ENCODE measurements at regions not wholly inside any gene's neighbourhood (a gene's known extent, or its start where the extent isn't known, plus 50 kb on each side); places are given as distances from the start of the nearest gene placed in this dataset.

DNA sequence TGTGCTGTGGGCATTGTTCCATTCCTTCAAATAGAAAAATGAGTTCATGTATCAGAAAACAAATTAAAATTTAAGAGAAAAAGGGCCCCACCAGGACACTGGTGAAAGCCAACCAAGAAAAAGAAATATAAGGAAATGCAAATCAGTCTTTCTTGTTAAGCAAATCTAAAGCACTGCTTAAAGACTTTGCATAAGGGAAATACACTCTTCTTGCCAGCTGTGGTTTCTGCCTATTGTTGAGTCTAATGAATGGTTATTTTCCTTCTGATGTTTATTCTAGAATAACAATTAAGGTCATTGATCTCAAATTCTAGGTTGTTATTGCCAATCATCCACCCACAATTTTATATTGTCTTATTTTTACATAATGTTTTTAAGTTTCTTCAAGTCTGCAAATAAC is 158.6 kb upstream of the SNX7 start:
- no peak for ATAC-seq
- Mint-ChIP-seq H3K27me3 (no peaks in the 10 kb centered on the region), H3K27ac (no peak overlapping the region), H3K36me3 (no peaks in the 10 kb centered on the region), H3K4me3 (no peak overlapping the region), H3K4me1 (no peaks in the 10 kb centered on the region), H3K9me3 (ENCODE audit: low read depth) (peaks cover 7% of the 10 kb centered on the region)
- DNase-seq: no peak
- CTCF ChIA-PET: no interaction called here

DNA sequence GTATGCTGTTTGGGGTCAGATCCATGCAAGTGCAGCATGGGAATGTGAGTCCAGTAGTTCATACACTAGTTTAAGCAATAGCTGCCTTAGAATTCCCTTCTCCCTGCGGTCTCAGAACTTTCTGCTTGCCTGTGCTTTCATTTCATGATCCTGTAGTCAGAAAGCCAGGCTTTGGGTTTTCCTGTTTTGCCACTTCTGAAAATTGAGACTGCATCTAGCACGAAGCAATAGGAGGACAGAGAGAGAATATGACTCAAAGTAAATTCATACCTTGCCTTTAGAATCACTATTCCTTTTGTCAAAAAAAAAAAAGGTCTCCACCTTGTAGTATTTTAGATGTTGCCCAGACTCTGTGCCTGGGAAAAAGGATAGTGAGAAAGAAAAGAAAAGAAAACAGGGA is 161.2 kb upstream of the SNX7 start:
- Mint-ChIP-seq H3K27ac (no peak overlapping the region), H3K4me3 (no peak overlapping the region), H3K36me3 (no peaks in the 10 kb centered on the region), H3K9me3 (ENCODE audit: low read depth) (peaks cover 3% of the 10 kb centered on the region), H3K27me3 (no peaks in the 10 kb centered on the region), H3K4me1 (no peaks in the 10 kb centered on the region)
- CTCF ChIA-PET: no interaction called here
- DNase-seq (no peak), ATAC-seq (no peak)

DNA sequence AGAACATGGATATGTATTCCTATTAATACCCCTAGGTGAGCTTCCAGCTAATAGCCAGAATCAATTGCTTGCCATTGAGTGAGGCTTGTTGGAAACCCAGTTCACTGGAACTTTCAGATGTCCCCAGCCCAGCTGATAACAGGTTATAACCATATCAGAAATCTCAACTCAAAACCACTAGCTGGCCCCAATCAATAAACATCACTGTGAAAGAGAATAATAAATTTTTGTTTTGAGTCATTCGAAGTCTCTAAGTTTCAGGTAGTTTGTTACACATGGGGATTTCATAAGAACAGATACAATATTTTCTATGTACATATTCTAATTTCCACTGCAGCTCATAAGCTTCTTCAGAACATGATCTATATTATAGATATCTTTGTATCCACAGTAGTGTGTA is 162.9 kb upstream of the SNX7 start:
- Mint-ChIP-seq H3K27ac (no peak overlapping the region), H3K36me3 (no peaks in the 10 kb centered on the region), H3K4me1 (no peaks in the 10 kb centered on the region), H3K9me3 (ENCODE audit: low read depth) (peaks cover 3% of the 10 kb centered on the region), H3K4me3 (no peak overlapping the region), H3K27me3 (no peaks in the 10 kb centered on the region)
- DNase-seq (no peak), ATAC-seq (no peak)
- CTCF ChIA-PET: no interaction called here

DNA sequence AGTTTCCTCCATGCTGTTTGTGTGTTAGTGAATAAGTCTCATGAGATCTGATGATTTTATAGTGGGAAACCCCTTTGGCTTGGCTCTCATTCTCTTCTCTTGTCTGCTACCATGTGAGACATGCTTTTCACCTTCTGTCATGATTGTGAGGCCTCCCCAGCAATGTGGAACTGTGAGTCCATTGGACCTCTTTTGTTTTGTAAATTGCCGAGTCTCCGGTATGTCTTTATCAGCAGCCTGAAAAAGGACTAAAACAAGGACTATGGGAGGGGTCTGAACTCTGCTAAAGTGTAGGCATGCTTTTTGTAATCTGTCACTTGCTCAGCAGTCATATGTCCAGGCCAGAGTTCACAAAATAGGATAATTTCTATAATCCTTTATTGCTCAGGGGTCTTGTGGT is 164.0 kb upstream of the SNX7 start:
- ATAC-seq (no peak), DNase-seq (no peak)
- Mint-ChIP-seq H3K9me3 (ENCODE audit: low read depth) (peaks cover 3% of the 10 kb centered on the region), H3K36me3 (no peaks in the 10 kb centered on the region), H3K4me1 (no peaks in the 10 kb centered on the region), H3K27ac (no peak overlapping the region), H3K27me3 (no peaks in the 10 kb centered on the region), H3K4me3 (no peak overlapping the region)
- CTCF ChIA-PET: no interaction called here

DNA sequence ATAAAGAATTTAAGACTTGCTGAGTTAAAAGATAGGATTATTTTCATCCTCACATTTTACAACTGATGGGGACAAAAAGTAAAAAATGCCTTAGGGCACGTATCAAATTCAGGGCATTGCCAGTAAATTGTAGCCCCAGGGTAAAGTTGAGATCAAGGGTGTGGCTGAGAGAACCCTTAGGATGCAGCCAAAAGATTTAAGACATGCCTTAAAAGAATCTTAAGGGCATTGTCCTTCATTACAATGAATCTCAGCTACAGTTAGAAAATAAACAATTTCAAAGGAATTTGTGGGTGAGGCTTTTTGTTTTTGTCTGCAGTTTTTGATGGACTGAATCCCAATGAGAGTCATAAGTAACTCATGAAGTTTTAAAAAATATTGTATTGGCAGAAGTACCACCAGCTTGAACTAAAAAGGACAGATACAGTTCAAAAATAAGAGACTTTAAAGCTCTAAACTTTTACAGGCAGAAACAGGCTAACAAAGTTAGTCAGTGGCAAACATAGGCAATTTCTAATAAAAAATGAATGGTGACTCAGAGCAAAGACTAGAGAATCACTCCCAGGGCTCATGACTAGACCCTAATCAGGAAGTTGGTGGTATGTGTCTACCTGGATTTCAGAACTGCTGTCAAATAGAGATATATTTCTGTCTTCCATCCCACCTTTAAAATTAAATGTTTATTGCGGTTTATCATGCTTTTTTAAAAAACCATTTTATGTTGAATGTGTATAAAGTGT is 165.1 kb upstream of the SNX7 start:
- ATAC-seq (no peak), DNase-seq (no peak)
- CTCF ChIA-PET: no interaction called here
- H3K9me3 Mint-ChIP-seq (ENCODE audit: low read depth): peaks cover 3% of the 10 kb centered on the region
- H3K27me3 Mint-ChIP-seq: no peaks in the 10 kb centered on the region
- H3K36me3 Mint-ChIP-seq: no peaks in the 10 kb centered on the region
- H3K27ac Mint-ChIP-seq: no peak overlapping the region
- H3K4me1 Mint-ChIP-seq: no peaks in the 10 kb centered on the region
- no peak overlapping the region for H3K4me3 Mint-ChIP-seq

DNA sequence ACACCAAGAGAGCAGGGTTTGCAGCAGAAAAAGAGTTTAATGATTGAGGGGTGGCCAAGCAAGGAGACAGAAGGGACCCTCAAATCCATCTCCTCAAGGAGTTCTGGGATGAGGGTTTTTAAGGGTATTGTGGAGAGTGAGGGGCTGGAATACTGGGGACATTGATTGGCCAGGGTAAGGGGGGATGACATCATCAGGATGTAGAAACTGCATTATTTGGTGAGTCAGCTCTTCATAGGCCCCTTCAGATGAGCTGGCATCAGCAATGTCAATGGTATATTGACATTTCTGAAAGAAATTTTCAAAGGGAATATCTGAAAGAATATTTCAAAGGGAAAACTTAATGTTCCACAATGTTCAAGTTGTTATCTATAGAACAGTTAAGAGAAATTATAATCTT is 168.1 kb upstream of the SNX7 start:
- Mint-ChIP-seq H3K4me3 (no peak overlapping the region), H3K36me3 (no peaks in the 10 kb centered on the region), H3K9me3 (ENCODE audit: low read depth) (no peaks in the 10 kb centered on the region), H3K27ac (no peak overlapping the region), H3K27me3 (peaks cover 3% of the 10 kb centered on the region), H3K4me1 (no peaks in the 10 kb centered on the region)
- DNase-seq: no peak
- no peak for ATAC-seq
- CTCF ChIA-PET: no interaction called here

DNA sequence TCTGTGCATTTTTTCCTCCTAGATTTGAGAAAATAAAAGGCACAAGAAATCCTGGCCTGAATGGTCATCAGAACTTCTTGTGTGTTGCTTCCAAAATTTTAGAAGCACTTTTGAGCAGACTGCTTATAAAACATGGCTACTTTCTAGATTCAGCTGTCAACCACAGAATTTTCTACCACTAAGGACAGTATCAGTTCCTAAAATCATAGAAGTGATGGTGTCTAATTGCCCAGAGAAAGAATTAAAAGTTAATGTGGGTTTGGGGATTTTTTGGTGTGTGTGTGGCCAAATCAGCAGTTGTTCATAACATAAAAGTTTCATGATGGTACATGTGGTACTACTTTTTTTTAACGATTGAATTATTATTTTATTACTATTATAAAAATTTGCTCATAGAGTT is 171.4 kb upstream of the SNX7 start:
- CTCF ChIA-PET: no interaction called here
- Mint-ChIP-seq H3K4me3 (no peak overlapping the region), H3K4me1 (no peaks in the 10 kb centered on the region), H3K27me3 (peaks cover 5% of the 10 kb centered on the region), H3K27ac (no peak overlapping the region), H3K9me3 (ENCODE audit: low read depth) (no peaks in the 10 kb centered on the region), H3K36me3 (no peaks in the 10 kb centered on the region)
- no peak for DNase-seq
- ATAC-seq: no peak

DNA sequence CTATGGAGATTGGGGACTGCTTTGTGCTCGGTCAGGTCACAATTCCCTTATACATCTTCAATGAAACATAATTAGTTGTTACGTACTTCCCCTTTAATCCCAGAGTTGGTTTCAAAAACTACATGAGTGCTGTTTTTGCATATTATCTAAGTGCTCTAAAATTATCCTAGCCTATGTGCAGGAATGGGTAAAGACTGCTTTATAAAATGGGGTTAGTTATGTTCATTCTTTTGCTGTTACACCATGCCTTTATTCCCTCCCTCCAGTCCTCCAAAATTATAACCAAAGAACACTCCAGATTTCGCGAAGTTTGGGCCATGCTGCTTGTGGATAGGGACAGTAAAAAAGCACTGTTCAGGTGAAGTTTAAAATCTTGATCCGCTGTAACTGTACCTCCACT is 173.9 kb upstream of the SNX7 start:
- Mint-ChIP-seq H3K27ac (no peak overlapping the region), H3K4me1 (no peaks in the 10 kb centered on the region), H3K4me3 (no peak overlapping the region), H3K36me3 (no peaks in the 10 kb centered on the region), H3K27me3 (peaks cover 7% of the 10 kb centered on the region), H3K9me3 (ENCODE audit: low read depth) (no peaks in the 10 kb centered on the region)
- CTCF ChIA-PET: no interaction called here
- DNase-seq (no peak), ATAC-seq (no peak)

DNA sequence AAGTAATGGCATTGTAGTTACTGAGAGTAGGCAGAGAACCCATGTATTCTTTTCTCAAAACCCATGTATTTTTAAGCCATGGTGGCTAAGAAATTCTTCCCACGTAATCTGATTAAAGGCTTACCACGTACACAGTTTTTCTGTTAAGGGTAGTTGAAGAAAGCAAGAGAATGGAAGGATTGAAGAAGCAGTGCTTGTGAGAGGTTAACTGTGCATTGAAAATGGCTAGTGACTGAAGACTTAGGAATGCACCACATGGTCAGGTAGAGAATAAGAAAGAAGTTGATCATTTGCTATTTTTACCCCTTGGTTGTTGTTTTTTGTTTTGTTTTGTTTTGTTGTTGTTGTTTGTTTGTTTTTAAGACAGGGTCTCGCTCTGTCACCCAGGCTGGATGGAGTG is 178.9 kb upstream of the SNX7 start:
- H3K27me3 Mint-ChIP-seq: peaks cover 12% of the 10 kb centered on the region
- no peaks in the 10 kb centered on the region for H3K36me3 Mint-ChIP-seq
- no peaks in the 10 kb centered on the region for H3K4me1 Mint-ChIP-seq
- CTCF ChIA-PET: no interaction called here
- no peak overlapping the region for H3K4me3 Mint-ChIP-seq
- H3K27ac Mint-ChIP-seq: no peak overlapping the region
- H3K9me3 Mint-ChIP-seq (ENCODE audit: low read depth): no peaks in the 10 kb centered on the region
- no peak for ATAC-seq
- no peak for DNase-seq

DNA sequence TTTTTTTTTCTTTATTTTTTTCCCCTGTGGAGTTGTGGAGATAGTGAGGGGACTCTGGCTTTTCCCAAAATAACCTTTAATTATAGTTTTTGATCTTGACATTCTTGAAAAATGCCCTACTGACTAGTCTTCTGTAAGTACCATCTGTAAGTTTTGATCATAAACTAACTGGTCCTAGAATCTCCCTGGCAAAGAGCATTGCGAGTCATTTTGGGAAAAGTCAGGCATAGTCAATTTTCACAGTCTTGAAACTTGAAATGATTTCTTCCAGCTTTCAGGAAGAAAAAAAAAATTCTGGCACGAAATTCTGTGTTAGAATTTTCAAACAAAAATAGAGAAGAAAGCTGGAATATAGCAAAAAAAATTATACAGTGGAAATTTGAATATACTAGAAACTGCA is 181.2 kb upstream of the SNX7 start:
- H3K4me3 Mint-ChIP-seq: no peak overlapping the region
- no peaks in the 10 kb centered on the region for H3K36me3 Mint-ChIP-seq
- CTCF ChIA-PET: no interaction called here
- peaks cover 11% of the 10 kb centered on the region for H3K27me3 Mint-ChIP-seq
- H3K9me3 Mint-ChIP-seq (ENCODE audit: low read depth): no peaks in the 10 kb centered on the region
- DNase-seq (no peak), ATAC-seq (no peak)
- H3K27ac Mint-ChIP-seq: no peak overlapping the region
- H3K4me1 Mint-ChIP-seq: no peaks in the 10 kb centered on the region

DNA sequence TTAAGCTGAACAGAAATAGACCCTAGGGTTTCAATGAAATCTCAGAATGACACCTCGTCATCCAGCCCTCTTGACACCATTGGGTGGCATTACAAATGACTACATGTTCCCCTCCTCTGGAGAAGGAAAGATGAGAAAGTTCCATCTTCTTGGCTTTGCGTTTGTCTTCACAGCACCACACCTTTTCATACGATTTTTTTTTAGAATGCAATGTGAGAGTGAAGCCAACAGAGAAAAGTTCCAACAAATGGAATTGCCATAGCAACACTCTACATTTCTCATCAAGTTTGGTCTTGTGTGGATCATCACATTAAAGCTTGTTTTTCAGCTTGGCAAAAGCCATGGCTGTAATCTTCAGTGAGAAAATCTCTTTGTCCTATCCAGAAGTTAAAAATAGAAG is 183.4 kb upstream of the SNX7 start:
- Mint-ChIP-seq H3K27ac (no peak overlapping the region), H3K4me1 (no peaks in the 10 kb centered on the region), H3K9me3 (ENCODE audit: low read depth) (no peaks in the 10 kb centered on the region), H3K4me3 (no peak overlapping the region), H3K27me3 (peaks cover 9% of the 10 kb centered on the region), H3K36me3 (no peaks in the 10 kb centered on the region)
- CTCF ChIA-PET: no interaction called here
- ATAC-seq (no peak), DNase-seq (no peak)

DNA sequence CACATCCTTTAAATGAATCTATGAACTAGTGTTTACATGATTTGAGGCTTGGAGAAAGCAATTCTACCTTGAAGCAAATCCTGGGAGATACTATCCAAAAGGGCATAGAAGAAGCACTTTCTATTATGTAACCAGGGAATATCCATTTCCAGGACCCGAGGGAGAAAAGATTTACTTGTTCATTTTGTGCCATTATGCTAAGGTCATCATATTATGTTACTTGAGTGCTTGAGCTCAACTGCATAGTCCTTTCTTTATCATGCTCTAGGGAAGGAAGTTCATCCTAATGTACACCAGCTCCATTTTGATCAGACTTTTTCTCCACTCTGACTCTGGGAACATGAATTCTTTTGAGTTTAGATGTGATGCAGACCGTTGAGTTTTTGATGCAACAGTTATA is 188.6 kb upstream of the SNX7 start:
- Mint-ChIP-seq H3K27ac (no peak overlapping the region), H3K4me3 (no peak overlapping the region)
- CTCF ChIA-PET: no interaction called here

DNA sequence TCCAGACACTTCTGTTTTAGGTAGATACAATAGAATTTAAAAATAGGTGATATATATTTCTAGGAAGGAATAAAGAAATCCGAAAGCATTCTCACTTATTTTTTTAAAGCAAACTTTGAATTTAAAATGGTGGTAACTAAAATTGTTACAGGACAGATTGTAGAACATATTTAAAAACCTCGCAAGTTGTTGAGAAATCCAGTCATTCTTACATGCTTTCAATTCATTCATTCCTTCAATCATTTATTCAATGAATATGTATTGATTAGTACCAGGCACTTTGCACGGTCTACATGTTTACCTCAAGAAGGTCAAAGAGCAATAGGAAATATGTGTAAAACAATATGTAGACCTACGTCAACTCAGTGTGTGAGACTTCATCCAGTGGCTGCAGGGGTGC is 189.9 kb upstream of the SNX7 start:
- H3K27ac Mint-ChIP-seq: no peak overlapping the region
- ATAC-seq (no peak), DNase-seq (no peak)
- CTCF ChIA-PET: no interaction called here
- peaks cover 15% of the 10 kb centered on the region for H3K27me3 Mint-ChIP-seq
- H3K4me3 Mint-ChIP-seq: no peak overlapping the region
- no peaks in the 10 kb centered on the region for H3K36me3 Mint-ChIP-seq
- H3K9me3 Mint-ChIP-seq (ENCODE audit: low read depth): no peaks in the 10 kb centered on the region
- peaks cover under 1% of the 10 kb centered on the region for H3K4me1 Mint-ChIP-seq

More for the DNA sequence above, 188.6 kb upstream of the SNX7 start:
- no peak for ATAC-seq
- DNase-seq: no peak
- Mint-ChIP-seq H3K36me3 (no peaks in the 10 kb centered on the region), H3K9me3 (ENCODE audit: low read depth) (no peaks in the 10 kb centered on the region), H3K4me1 (no peaks in the 10 kb centered on the region), H3K27me3 (peaks cover 14% of the 10 kb centered on the region)

DNA sequence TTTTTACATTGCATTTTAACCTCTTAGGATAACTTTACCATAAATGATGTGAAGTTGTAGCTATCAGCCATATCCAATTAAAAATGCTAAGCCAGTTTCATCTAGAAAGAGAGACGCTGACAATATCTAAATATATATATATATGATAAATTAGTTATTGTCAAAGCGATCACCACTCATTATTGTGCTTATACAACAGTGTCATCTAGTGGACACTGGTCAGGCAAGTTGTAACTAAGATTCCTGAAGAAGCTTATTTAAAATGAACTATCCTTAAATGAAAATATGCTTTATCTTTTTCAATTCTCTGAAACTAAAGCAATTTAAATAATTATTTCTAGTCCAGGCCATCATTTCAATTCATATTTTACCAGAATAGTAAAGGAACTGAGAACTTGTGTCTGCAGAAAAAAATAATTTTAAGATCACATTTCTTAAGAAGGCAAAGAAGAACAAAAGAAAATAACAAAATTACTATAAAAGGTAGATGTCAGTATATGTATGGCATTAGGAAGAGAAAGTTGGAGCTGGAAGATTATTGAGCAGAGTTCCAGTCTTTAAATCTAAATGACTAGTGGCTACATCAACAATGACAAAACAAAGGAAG is 193.3 kb upstream of the SNX7 start:
- peaks cover 2% of the 10 kb centered on the region for H3K4me1 Mint-ChIP-seq
- no peak for DNase-seq
- ATAC-seq: no peak
- peaks cover 16% of the 10 kb centered on the region for H3K27me3 Mint-ChIP-seq
- H3K36me3 Mint-ChIP-seq: no peaks in the 10 kb centered on the region
- no peak overlapping the region for H3K27ac Mint-ChIP-seq
- no peak overlapping the region for H3K4me3 Mint-ChIP-seq
- CTCF ChIA-PET: interaction anchor here (0.6 to 2.5 kb wide), 7 partner anchors 9 to 942 kb away, joined by 3 to 17 read pairs (median 4); no protein-coding TSS in a partner anchor
- H3K9me3 Mint-ChIP-seq (ENCODE audit: low read depth): no peaks in the 10 kb centered on the region
